ENCODE measurements at regions not wholly inside any gene's neighbourhood (a gene's known extent, or its start where the extent isn't known, plus 50 kb on each side); places are given as distances from the start of the nearest gene placed in this dataset.
A peak's percentile ranks its signal among the peaks of the same experiment; 100 is the strongest.
"Not testable (repeated sequence)": the region's sequence is repeated elsewhere in the genome, so short reads cannot be mapped to it uniquely, and the experiment has no call there.

DNA sequence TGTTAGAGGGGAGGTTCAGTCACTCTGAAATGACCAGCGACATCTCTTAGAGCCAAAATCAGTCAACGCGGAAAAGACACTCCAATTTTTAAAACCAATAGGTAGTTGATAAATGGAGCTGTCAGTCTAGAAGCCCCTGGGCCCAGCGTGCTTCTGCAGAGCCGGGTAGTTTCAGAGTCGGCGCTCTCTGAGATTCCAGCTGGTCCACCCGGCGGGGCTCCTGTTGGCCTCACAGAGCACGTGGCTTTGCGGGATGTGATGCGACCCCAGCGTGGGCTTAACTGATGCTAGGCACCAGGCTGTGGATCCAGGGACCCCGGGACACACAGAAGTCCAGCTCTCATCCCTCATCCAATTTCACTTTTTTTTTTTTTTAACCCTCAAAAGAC lies 245.9 kb downstream of the BCL2L11 start:
- not testable (repeated sequence) for DNase-seq (ENCODE audit: low spot score)

DNA sequence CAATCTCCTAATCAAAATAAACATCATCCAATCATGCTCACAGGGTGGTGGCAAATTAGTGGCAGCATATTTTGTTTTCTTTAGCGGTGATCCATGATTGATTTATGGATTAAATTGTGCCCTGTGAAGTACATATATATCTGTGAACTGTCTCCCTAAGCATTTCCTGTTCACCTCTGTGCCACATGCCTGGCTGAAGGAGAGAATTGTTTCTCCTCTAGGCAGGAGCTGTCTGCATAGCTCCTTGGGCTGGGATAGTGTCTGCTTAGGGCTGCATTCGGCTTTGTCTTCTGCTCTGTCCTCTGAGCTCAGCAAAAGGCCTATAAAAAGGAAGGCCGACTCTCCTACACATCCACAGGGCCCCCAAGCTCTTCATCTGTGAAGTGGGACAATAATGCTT lies 246.4 kb downstream of the BCL2L11 start:
- not testable (repeated sequence) for DNase-seq (ENCODE audit: low spot score)

DNA sequence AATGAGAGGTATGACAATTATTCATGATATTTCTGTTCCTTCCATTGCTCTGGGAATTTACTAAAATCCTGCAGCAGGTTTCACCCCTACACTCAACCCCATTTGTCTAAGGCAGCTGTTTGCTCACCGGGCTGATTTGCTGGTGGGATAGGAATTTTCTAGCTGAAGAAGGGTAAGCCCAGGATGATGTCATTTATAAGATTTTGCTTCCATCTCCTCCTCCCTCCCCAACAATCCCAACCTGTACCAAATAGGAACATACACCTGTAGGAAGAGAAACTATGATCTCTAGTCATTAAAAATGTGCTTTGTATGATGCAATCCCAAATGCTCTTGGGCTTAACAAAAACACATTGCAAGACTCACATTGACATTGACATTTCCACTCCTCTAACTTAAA lies 247.2 kb downstream of the BCL2L11 start:
- not testable (repeated sequence) for DNase-seq (ENCODE audit: low spot score)

DNA sequence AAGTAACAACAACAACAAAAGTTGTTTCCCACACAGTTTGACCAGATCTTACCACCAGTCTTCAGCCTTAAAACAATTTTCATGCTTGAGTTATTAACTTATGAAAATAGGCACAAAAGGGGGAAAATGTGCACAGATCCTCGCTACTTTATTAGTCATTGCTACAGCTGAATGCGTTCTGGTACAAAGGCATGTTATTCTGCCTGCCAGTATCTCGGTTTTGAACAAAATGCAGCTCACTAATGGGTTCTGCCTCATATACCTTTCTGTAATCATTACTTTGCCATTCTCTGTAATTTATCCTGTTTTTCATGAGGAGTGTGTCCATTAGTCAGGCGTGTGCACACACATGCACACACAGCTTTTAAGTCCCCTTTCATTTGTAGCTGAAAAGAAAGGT lies 247.6 kb downstream of the BCL2L11 start:
- not testable (repeated sequence) for DNase-seq (ENCODE audit: low spot score)

DNA sequence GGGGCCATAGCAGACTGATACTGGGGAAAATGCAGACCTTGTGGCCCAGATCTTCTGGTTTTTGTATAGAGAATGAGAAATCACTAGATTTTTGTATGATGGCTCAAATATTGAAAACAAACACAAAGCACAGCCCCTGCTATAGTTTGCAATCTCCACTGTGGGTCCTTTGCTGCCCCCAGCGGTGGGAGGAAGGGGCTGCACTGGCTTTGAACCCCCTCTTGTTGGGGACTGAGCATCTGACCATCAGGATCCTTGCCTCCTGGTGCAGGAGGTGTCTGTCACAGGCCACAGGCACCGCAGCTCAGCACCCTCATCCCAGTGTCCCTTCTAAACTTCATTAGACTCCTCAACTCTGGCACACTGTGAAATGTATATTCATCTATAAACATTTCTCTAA lies 252.3 kb downstream of the BCL2L11 start:
- not testable (repeated sequence) for DNase-seq (ENCODE audit: low spot score)

DNA sequence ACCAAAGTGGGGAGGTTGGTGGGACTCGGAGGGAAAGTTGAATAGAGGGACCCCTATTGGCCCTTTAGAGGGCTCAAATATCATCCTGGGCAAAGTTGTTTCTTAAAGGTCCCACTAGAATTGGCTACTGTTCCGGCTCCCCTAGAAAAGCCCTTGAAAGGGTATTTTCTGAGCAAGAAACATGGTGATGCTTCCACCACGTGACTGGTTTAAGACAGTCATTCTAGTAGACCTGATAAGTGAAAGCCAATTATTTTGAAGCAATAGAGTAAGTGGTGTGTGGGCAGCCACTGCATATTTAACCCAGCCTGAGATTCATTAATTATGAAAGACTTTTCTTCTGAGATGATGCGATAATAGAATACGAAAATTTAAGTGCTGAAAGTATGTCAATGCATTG lies 253.3 kb downstream of the BCL2L11 start:
- DNase-seq (ENCODE audit: low spot score) = not testable (repeated sequence)

DNA sequence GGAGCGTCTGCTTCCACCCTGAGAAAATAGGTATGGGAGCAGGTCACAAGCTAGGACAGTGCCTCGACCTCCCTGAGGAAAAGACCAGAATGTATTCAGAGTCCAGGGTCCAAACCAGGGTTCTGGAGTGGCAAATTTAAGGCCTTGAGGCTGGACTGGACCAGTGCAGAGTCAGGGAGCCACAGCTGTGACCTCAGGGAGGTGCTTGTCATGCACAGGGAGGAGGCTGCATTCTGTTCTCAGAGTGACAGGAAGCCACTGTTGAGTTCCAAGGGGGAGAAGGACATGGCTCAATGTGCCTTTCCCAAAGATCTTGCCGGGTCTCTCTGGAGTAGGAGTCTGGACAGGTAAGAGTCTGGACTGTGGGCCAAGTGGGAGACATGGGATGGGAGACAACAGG lies 254.0 kb downstream of the BCL2L11 start:
- not testable (repeated sequence) for DNase-seq (ENCODE audit: low spot score)

DNA sequence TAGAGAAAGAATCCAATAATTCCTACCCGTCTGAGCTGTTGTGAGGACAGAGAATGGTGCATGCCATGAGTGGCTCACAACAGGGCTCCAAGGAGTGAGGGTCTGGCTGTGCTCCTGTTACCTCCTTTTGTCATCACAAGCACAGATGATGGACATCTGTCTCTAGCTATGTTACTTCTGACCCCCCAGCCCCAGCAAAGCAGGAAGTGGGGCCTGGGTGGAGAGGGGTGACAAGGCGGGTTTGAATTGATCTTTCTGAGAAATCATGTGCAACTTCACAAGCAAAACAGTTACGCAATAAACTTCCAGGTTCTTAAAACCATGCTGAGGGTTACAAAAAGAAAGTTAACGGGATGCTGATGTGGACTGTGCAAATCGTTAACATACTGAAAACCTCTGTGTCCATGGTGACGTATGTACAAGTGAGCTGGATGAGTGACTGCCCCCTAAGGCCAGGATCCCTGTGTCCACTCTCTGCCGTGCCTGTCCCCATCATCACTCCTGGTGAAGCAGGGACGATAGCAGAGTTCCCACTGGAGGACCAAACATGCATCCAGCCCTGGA lies 254.7 kb downstream of the BCL2L11 start:
- not testable (repeated sequence) for DNase-seq (ENCODE audit: low spot score)

DNA sequence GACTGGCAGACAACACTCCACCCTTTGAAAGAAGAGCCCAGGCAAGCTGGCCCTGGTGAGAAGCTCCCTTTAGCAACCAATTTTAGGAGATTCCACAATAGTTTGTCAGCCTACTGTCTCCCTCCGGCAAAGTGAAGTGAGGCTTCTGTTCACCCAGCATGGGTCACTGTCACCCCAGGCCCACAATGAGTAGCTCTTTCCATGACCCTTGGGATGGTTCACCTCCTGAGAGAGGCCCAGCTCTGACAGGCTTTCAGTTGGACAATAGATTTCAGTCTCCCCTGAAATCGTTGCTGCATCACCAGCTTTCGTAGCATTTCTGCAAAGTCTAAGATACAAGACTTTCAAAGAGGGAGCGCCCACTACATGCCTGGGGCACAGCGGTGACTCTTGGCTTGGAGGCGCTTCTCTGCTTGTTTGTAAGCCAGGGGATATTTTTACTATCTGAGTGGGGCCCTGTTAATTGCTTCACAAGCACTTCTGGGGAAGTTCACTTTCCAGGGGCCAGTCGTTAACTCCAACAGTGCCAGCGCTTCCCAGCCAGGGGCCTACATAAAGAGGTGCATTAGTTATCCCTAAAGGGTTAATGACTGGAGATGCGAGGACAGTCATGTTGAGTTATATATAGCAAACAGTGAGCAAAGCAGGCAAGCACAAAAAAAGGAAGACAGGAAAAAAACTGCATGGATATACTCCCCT lies 255.7 kb downstream of the BCL2L11 start:
- not testable (repeated sequence) for DNase-seq (ENCODE audit: low spot score)

DNA sequence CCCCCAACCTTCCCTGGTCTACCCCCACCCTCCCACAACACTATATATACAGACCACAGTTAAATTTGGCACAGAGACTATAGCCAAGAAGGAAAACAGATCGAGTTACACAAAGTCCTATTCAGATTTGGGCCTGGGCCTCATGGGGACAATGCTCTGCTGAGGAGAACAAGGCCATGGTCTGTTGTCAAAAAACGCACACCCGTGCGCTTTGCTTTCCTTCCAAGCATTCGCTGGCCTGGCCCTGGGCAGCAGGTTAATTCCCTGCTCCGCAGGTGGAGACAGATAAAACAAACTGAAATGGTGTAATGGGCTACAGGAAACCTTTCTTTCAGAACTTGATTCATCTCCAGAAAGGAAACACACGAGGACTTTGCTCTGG lies 256.2 kb downstream of the BCL2L11 start:
- DNase-seq (ENCODE audit: low spot score) = peak; percentile 12

DNA sequence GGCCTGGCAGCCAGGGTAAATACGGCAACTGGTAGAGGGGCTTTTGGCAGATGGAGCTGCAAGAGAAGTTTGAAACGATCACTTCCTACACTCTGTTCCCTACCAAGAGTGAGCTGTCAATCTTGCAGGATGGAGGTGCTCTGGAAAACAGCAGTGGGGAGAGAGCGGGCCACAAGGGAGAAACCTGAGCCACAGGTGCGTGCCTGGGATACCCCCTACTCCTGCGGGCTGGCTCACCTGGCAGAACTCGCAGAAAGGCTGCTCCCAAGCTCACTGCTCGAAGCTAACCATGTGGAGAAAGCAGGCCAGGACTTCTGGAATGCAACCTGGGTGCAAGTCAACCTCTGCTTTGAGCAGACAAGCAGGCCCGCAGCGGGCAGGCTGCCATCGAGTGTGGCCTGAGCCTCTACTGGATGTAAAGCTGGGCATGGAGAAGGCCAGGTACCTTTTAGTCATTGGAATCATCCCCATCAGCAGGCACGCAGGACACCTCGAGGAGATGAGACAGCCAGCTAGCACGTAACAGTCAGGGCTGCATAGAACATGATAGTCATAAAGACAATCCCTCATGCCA lies 256.8 kb downstream of the BCL2L11 start:
- not testable (repeated sequence) for DNase-seq (ENCODE audit: low spot score)

DNA sequence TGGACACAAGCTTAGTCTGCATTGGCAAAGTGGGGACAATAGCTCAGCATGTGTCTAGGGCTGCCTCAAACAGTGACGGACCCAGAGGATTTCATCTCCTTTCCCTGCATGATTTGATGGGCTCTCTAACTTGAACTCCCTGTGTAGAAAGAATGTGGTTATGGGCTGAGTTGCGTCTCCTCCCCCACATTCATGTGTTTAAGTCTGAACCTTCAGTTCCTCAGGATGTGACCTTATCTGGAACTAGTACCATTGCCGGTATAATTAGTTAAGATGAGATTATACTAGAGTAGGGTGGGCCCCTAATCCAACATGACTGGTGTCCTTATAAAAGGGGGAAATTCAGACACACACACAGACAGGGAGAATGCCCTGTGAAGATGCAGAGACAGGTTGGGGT lies 257.6 kb downstream of the BCL2L11 start:
- DNase-seq (ENCODE audit: low spot score) = not testable (repeated sequence)

DNA sequence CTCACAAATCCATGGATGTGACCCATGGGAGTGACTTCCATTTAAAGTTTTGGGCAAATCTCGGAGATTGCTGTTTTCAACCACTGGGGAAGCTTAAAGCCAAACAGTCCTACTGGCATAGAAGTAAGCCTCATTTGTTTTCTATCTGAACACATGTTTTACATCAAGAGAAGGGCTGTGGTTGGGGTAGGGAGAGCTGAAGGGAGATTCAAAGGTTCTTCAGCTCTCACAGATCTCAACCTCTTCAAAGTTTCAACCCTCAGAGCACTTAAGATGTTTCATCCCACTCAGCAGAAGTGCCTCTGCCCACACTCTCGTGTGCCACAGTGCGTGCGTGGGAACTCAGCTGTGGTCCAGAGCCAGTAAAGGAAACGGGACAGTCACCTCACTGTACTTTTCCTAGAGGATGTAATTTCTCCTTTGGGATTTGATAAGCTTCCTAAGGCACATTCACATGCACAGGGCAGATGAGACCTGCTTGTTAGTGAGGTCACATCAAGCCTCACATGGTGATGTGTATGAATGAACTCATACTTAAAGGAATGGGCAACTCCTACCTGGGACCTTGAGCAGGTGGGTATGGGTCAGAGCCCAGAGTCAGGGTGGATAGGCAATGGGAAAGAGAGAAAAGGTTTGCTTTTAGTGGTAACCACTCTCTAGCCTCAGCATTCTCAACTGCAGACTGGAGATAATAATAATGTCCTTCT lies 260.2 kb downstream of the BCL2L11 start:
- DNase-seq (ENCODE audit: low spot score) = not testable (repeated sequence)

DNA sequence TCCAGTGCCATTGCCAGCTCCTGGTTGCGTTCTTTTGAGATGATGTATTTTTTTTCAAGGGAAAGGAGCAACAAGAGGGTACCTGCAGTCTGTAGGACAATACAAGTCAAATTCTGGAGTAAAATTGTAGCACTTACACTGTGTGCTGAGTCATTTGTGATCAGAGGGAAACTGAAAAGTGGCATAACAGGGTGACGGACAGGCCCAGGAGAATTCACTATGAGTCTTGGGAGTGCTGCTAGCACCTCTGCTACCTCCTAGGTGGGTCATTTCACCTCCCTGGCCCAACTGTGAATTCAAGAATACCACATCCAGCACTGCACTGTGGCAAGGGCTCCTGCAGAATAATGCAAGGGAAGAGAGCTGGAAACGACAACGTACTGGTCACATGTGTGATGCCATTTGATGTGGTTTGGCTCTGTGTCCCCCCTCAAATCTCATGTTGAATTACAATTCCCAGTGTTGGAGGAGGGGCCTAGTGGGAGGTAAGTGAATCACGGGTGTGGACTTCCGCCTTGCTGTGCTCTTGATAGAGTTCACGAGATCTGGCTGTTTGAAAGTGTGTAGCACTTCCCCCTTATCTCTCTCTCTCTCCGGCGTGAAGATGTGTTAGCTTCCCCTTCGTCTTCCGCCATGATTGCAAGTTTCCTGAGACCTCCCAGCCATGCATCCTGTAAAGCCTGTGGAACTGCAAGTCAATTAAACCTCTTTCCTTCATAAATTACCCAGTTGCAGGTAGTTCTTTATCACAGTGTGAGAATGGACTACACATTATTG lies 261.0 kb downstream of the BCL2L11 start:
- DNase-seq (ENCODE audit: low spot score) = not testable (repeated sequence)

DNA sequence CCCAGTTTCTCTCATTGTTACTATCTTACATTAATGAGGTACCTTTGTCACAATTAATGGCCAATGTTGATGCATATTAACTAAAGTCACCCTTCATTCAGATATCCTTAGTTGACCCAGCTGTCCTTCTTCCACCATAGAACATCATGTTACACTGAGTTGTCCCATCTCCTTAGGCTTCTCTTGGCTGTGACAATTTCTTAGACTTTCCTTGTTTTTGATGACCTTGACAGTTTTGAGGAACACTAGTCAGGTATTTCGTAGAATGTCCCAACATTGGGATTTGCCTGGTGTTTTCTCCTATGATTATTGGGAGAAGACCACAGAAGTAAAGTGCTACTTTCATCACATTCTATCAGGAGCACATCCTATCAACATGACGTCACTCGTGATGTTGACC lies 261.8 kb downstream of the BCL2L11 start:
- DNase-seq (ENCODE audit: low spot score) = not testable (repeated sequence)

DNA sequence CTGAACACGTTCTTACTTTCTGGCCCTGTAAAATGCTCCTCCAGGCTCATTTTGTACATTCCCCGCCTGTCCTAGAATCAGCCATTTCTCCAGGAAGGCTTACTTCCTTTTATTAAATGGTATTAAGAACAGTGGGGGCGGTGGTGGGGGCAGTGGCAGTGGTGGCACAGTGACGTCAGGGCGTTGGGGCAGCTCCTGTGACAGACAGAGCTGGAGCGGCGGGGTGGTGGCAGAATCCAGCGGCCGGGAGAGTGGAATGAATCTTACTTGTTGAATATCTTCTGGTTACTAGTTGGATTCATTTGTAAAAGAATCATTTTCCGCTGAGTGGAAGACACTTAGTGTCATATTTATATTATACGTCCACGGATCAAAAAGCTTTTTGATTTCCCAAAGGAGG lies 262.6 kb downstream of the BCL2L11 start:
- not testable (repeated sequence) for DNase-seq (ENCODE audit: low spot score)

DNA sequence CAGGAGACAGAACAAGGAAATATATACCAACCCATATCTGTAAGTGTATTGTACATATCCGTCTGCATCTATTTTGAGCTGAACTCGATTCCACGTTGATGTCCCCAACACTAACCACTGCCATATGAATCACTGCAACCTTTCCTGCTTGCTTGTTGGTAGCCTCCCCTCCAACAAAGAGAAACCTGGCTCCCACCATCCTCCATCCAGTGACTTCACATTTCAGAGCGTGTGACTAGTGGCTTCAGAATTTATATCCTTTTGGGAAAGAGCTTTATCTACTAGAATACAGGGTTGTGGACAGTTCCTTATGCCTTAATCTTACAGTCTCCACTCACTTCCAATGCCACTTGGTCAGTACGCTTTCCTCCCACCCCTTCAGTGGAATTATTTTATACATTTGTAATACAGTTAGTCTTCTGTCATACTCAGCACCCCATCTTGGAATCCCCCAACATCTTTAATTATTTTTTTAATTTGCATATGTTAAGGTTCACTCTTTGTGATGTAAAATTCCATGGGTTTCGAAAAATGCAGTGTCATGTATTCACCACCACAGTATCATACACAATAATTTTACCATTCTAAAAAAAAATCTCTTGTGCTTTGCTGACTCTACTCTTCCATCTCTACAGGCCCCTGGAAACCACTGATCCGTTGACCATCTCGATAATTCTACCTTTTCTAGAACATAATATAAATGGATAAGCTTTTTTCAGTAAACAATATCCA lies 264.7 kb downstream of the BCL2L11 start:
- not testable (repeated sequence) for DNase-seq (ENCODE audit: low spot score)

DNA sequence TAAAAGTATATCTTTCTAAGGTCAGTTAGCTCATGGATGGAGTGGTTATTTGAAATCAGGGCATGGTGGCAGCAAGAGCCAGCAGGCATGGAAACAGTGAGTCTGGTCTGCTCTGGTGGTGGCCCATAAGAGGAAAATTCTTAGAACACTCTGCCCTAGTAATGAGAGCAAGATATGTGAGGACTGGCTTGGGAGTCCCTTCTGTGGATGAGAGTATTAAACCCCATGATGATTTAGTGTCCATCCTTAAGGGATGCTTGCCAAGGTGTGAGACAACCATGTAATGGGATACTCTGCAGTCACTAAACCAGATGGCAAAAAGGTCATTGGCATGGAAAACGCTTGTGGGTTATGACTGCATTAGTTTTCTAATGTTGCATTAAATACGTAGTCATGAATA lies 269.9 kb downstream of the BCL2L11 start:
- DNase-seq (ENCODE audit: low spot score) = not testable (repeated sequence)

DNA sequence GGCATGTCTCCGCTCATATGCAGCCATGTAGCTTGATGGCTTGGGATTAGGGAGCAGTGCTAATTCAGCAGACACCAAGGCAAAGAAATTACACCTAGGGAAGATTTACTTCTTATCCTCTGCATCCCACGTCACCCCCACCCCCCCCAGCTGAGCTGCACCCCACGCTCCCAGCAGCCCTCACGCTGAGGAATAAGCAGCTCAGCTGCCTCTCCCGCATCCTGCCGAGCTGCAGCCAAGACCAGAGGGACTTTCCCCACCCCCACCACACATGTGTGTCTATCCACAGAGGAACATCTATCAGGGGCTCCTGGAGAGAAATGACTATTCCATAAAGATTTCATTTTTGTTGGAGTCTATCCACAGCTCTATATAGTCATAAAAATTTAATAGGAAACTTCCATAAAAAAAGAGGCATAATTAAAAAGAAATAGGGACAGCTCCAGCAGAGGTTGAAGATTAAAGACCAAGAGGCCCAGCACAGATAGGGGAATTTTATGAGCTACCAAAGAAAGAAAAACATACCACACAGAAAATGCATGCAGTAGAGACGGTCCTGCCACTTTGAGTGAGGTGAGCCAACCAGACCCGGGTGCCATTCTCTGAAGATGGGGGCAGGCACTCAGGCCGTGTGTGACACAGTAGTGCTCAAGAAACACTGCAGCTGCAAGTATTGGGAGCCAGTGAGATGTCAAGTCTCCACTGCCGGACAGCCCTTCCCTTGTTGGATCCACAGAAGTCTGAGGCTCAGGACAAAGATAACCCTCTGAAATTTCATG lies 274.8 kb downstream of the BCL2L11 start:
- not testable (repeated sequence) for DNase-seq (ENCODE audit: low spot score)

DNA sequence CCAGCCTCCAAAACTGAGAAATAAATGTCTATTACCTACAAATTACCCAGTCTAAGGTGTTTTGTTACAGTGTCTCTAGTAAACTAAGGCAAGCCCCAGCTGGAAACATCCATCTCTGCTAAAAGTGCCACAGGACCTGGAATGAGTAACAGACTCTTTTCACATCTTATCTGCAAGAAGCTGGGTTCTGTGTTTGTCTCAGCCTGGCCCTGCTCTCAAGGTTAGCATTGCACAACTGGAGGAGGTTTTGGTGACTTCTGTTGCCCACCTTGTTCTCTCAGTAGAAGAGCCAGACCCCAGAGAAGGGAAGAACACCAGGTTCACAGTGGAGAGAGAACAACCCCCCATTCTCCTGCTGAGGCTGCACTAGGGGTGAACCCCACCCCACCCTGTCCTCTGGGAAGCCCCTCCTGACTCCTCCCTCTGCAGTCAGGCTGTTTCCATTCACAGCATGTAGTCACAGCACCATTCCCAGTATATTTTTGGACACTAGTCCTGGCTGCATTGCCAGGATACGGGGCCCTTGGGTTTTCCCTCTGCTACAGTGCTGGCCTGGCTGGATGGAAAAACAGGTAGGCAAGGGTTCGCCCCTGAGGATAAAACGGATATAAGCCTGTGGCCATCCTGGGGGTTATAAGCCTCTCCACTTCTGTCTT lies 280.0 kb downstream of the BCL2L11 start:
- DNase-seq (ENCODE audit: low spot score) = not testable (repeated sequence)
